Nephron progenitor cell (in vitro differentiated cells): ENCODE measurements at regions not wholly inside any gene's neighbourhood (a gene's known extent, or its start where the extent isn't known, plus 50 kb on each side); places are given as distances from the start of the nearest gene placed in this dataset.

Source experiments
- DNase-seq: peaks from one replicate; pipeline ENCODE4 v3.0.0; 2021
- H3K27ac Mint-ChIP-seq: 2 replicates; pipeline ENCODE4 v1.8.0; 2021; ENCODE audit warnings: mild to moderate bottlenecking, moderate library complexity, mixed read lengths
- H3K27me3 Mint-ChIP-seq: 2 replicates; pipeline ENCODE4 v1.8.0; 2021; ENCODE audit warnings: mild to moderate bottlenecking, low read depth, mixed read lengths; ENCODE audit not compliant: poor library complexity
- H3K36me3 Mint-ChIP-seq: 2 replicates; pipeline ENCODE4 v1.8.0; 2021; ENCODE audit warnings: low read depth, mixed read lengths
- H3K4me1 Mint-ChIP-seq: 2 replicates; pipeline ENCODE4 v1.8.0; 2021; ENCODE audit warnings: mixed read lengths
- H3K4me3 Mint-ChIP-seq: 2 replicates; pipeline ENCODE4 v1.8.0; 2021; ENCODE audit warnings: mild to moderate bottlenecking, moderate library complexity, mixed read lengths
- H3K9me3 Mint-ChIP-seq: 2 replicates; pipeline ENCODE4 v1.8.0; 2021; ENCODE audit warnings: mild to moderate bottlenecking, moderate library complexity, mixed read lengths
- TF ChIP-seq, protein P1 (sequence below): fragments of 200-600 bp; sonication (generic); IDR thresholded peaks from 2 replicates; pipeline ENCODE4 v1.5.0; 2021; ENCODE audit warnings: antibody characterized with exemption

DNA sequence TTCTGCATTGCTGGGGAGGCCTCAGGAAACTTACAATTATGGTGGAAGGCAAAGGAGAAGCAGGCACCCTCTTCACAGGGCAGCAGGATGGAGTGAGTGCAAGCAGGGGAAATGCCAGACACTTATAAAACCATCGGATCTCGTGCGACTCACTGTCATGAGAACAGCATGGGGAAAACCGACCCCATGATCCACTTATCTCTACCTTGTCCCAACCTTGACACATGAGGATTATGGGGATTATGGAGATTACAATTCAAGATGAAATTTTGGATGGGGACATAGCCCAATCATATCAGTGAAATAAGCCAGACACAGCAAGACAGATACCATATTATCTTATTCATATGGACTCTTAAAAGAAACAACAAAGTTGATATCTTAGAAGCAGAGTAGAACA lies 134.9 kb downstream of the C4orf33 start:
- Mint-ChIP-seq H3K36me3 (no peaks in the 10 kb centered on the region), H3K27me3 (peaks cover 3% of the 10 kb centered on the region), H3K9me3 (peaks cover 3% of the 10 kb centered on the region), H3K4me3 (no peak overlapping the region), H3K4me1 (peaks cover 37% of the 10 kb centered on the region), H3K27ac (no peak overlapping the region)
- TF ChIP-seq, protein P1, sequence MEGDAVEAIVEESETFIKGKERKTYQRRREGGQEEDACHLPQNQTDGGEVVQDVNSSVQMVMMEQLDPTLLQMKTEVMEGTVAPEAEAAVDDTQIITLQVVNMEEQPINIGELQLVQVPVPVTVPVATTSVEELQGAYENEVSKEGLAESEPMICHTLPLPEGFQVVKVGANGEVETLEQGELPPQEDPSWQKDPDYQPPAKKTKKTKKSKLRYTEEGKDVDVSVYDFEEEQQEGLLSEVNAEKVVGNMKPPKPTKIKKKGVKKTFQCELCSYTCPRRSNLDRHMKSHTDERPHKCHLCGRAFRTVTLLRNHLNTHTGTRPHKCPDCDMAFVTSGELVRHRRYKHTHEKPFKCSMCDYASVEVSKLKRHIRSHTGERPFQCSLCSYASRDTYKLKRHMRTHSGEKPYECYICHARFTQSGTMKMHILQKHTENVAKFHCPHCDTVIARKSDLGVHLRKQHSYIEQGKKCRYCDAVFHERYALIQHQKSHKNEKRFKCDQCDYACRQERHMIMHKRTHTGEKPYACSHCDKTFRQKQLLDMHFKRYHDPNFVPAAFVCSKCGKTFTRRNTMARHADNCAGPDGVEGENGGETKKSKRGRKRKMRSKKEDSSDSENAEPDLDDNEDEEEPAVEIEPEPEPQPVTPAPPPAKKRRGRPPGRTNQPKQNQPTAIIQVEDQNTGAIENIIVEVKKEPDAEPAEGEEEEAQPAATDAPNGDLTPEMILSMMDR = no peak
- no peak for DNase-seq

DNA sequence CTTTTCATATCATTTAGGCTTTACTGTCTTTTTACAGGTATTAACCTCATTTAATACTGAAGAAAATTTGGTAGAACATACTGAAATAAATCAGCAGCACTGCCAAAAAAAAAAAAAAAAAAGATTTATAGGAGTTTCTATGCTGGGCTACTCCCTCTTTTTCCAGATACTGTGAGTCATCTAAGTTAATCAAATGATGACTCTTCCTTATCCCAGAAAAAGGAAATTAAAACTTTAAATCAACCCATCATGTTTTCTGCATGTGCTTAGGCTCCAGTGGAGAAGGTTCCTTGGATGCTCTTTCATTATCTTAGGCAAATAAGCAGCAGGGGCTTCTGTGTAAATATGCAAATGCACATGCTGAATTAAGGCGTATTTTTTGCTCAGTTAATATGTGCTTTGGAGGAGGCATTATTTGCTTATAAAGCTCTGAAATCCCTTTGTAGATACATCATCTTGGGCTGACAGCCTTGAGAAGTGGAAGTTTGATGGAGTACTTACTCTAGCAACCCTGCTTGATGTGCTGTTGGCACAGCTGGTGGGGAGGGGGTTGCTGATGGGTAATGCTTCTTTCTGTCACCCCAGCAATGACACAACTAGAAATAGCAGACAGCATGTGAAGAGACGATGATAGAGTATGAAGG lies 136.1 kb downstream of the C4orf33 start:
- Mint-ChIP-seq H3K4me1 (peaks cover 37% of the 10 kb centered on the region), H3K4me3 (peak overlapping the region; percentile 32), H3K27me3 (peaks cover 3% of the 10 kb centered on the region), H3K9me3 (peaks cover 3% of the 10 kb centered on the region), H3K36me3 (no peaks in the 10 kb centered on the region), H3K27ac (peak overlapping the region; percentile 89)
- TF ChIP-seq, protein P1 = no peak
- DNase-seq = no peak

DNA sequence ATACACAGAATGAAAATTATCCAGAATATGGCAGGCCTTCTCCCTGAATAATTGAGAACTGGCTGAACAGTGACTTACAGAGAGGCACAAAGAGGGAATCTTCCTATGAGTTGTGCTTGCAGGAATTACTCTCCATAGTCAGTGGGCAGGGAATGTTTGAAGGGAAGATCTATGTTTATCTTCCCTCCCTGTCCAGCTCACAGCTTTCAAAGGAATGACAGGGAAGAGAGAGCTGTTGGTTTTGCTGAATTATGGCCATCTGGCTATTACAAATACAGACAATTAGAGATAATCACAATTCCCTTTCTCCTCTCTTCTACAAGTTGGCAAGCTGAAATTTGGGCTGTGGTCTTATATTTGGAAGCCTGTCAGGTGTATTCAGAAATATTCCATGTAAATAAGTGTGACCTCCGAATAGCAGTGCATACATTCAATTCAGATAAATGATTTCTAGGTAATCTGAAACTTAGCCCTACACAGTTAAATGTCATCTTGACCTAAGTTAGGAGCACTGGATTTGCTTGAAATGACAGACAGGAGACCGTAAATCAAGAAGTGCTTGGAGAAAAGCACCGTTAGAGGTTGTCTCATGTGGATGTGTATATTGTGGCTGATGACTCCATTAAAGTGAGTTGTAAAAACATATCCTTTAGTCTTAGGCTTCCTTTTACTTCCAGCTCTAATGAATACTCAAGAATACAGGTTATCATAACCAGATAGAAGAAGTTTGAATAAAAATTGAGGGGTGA lies 136.8 kb downstream of the C4orf33 start:
- no peaks in the 10 kb centered on the region for H3K36me3 Mint-ChIP-seq
- peaks cover 37% of the 10 kb centered on the region for H3K4me1 Mint-ChIP-seq
- H3K27ac Mint-ChIP-seq = peak overlapping the region; percentile 89
- H3K9me3 Mint-ChIP-seq = peaks cover 3% of the 10 kb centered on the region
- peaks cover 3% of the 10 kb centered on the region for H3K27me3 Mint-ChIP-seq
- no peak for DNase-seq
- TF ChIP-seq, protein P1 = no peak
- H3K4me3 Mint-ChIP-seq = no peak overlapping the region

DNA sequence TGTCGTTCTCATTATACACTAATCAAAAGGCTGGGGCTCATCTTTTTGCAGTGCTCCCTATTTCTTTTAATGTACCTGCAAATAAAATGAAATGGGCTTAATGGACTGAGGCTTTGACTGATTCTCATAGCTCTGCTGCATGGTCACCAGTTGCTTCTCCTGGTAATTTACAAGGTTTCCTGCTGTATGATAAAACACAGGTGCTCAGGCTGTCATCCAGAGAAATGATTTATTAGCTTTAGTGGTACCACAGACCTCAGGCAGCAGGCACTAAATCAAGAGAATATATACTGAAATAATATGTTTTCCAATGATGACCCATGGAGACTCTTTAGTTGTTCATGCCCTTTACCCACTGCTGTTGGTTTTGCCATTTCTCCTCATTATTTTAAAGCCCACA lies 137.7 kb downstream of the C4orf33 start:
- Mint-ChIP-seq H3K4me3 (no peak overlapping the region), H3K4me1 (peaks cover 37% of the 10 kb centered on the region), H3K27ac (no peak overlapping the region), H3K9me3 (peaks cover 3% of the 10 kb centered on the region), H3K36me3 (no peaks in the 10 kb centered on the region), H3K27me3 (peaks cover 3% of the 10 kb centered on the region)
- DNase-seq = no peak
- TF ChIP-seq, protein P1 = no peak

DNA sequence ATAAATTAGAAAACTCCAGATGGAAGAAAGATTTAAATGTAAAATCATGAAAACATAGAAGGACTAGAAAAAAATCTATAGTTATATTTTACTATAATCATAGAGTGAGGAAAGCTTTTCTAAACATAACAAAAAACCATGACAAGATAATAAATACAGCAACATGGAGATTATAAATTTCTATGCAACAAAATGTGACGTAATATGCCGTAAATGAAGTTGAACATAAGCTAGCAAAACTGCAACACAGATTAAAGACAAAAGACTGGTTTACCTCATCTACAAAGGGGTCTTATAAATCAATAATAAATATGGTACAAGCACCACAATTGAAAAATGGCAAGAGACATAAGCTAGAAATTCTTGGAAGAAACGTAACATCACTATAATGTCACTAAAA lies 140.4 kb downstream of the C4orf33 start:
- DNase-seq = no peak
- Mint-ChIP-seq H3K36me3 (no peaks in the 10 kb centered on the region), H3K4me3 (no peak overlapping the region), H3K27ac (no peak overlapping the region), H3K9me3 (no peaks in the 10 kb centered on the region), H3K4me1 (peaks cover 56% of the 10 kb centered on the region), H3K27me3 (peaks cover 3% of the 10 kb centered on the region)
- TF ChIP-seq, protein P1 = no peak
